ENCODE measurements at regions not wholly inside any gene's neighbourhood (a gene's known extent, or its start where the extent isn't known, plus 50 kb on each side); places are given as distances from the start of the nearest gene placed in this dataset.

DNA sequence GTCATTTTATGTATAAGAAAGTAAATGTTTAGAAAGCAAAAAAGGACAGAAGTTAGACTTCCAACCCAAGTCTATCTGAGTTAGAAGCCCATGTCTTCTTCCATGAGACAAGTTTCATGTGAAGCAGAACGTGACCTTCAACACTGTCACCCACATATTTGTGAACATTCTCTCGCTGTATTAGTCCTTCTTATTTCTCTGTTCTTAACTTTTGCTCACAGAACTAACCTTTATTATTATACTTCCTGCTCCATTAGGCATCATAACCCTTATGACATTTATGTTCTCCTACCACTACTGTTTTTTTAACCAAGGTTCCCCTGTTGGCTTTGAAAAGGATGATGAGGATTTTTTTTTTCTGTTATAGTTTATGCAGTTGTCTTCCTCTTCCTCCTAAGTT lies 238.8 kb downstream of the ZNF608 start:
- no peak overlapping the region for H2BK5ac ChIP-seq (ENCODE audit: insufficient read length, low read length)
- H3K23ac ChIP-seq (ENCODE audit: insufficient read length, low read depth, low read length), result no peak overlapping the region
- H4K20me1 ChIP-seq (ENCODE audit: control insufficient read depth, insufficient read depth, insufficient read length), result no peaks in the 10 kb centered on the region
- H3K4me1 ChIP-seq (ENCODE audit: insufficient read depth, low read length), result peaks cover 2% of the 10 kb centered on the region; the same call in 1 of the 2 replicates
- Mint-ChIP-seq H3K27ac (no peak overlapping the region), H3K4me3 (no peak overlapping the region), H3K36me3 (ENCODE audit: insufficient read depth in 1 of 3, low read depth in 3 of 3) (no peaks in the 10 kb centered on the region), H3K9me3 (no peaks in the 10 kb centered on the region; a peak in 1 of 5 replicates), H3K27me3 (ENCODE audit: low read depth) (no peaks in the 10 kb centered on the region), H3K4me1 (peaks cover 5 to 10% of the 10 kb centered on the region in 2 experiments; a peak in 3 of 4 replicates)
- no peak overlapping the region for H3K18ac ChIP-seq (ENCODE audit: insufficient read length, low read depth, low read length)
- H3K56ac ChIP-seq (ENCODE audit: insufficient read length, low read depth, low read length), result no peak overlapping the region
- H4K8ac ChIP-seq (replicated peaks; ENCODE audit: insufficient read length, low read depth, low read length), result no peak overlapping the region
- no peak overlapping the region for H2BK12ac ChIP-seq (ENCODE audit: insufficient read length, low read depth, low read length)
- H4K5ac ChIP-seq (ENCODE audit: insufficient read length, low read depth, low read length), result no peak overlapping the region
- no peak overlapping the region for H2AK5ac ChIP-seq (ENCODE audit: insufficient read length, low read length)
- no peak overlapping the region for H3K4me2 ChIP-seq (ENCODE audit: insufficient read depth, insufficient read length, low read length)
- H3K79me2 ChIP-seq (ENCODE audit: insufficient read depth, low read length), result no peaks in the 10 kb centered on the region
- no peaks in the 10 kb centered on the region for H3K79me1 ChIP-seq (ENCODE audit: insufficient read depth, low read depth, low read length, poor library complexity, severe bottlenecking)
- H3K9me3 ChIP-seq (ENCODE audit: control insufficient read depth, low read depth, low read length), result no peaks in the 10 kb centered on the region
- H3K4ac ChIP-seq (ENCODE audit: low read depth, low read length), result no peak overlapping the region
- H3T11ph ChIP-seq (ENCODE audit: low read length), result no peak overlapping the region
- H3K14ac ChIP-seq (ENCODE audit: insufficient read depth, low read length), result no peak overlapping the region
- H2BK120ac ChIP-seq (ENCODE audit: low read depth, low read length, poor library complexity, severe bottlenecking), result no peak overlapping the region
- no peak overlapping the region for H3K27ac ChIP-seq (ENCODE audit: insufficient read length, low read depth, low read length)
- H2AFZ ChIP-seq (ENCODE audit: low read length), result no peak overlapping the region
- H3K9ac ChIP-seq (ENCODE audit: extremely low read depth, insufficient read length, low read length), result no peak overlapping the region
- no peak overlapping the region for H2BK20ac ChIP-seq (ENCODE audit: low read depth, low read length, poor library complexity, severe bottlenecking)
- DNase-seq, result no peak
- WGBS (ENCODE audit: extremely low coverage, insufficient read length, low lambda C conversion rate), result no CpG with 5 or more reads among the region's 2 CpGs
- TF ChIP-seq, protein P1, sequence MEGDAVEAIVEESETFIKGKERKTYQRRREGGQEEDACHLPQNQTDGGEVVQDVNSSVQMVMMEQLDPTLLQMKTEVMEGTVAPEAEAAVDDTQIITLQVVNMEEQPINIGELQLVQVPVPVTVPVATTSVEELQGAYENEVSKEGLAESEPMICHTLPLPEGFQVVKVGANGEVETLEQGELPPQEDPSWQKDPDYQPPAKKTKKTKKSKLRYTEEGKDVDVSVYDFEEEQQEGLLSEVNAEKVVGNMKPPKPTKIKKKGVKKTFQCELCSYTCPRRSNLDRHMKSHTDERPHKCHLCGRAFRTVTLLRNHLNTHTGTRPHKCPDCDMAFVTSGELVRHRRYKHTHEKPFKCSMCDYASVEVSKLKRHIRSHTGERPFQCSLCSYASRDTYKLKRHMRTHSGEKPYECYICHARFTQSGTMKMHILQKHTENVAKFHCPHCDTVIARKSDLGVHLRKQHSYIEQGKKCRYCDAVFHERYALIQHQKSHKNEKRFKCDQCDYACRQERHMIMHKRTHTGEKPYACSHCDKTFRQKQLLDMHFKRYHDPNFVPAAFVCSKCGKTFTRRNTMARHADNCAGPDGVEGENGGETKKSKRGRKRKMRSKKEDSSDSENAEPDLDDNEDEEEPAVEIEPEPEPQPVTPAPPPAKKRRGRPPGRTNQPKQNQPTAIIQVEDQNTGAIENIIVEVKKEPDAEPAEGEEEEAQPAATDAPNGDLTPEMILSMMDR (conservative IDR thresholded peaks at IDR 0.05), result no peak
- no peak overlapping the region for H2BK15ac ChIP-seq (ENCODE audit: low read depth, low read length)
- H3K27me3 ChIP-seq (ENCODE audit: insufficient read depth, low read length), result no peaks in the 10 kb centered on the region; the same call in 1 of the 2 replicates
- no peak overlapping the region for H4K91ac ChIP-seq (ENCODE audit: insufficient read length, low read depth, low read length)
- no peaks in the 10 kb centered on the region for H3K23me2 ChIP-seq (ENCODE audit: insufficient read length, low read depth, low read length, poor library complexity, severe bottlenecking)
